Fibroblast of skin of scalp (primary cell): ENCODE measurements at regions not wholly inside any gene's neighbourhood (a gene's known extent, or its start where the extent isn't known, plus 50 kb on each side); places are given as distances from the start of the nearest gene placed in this dataset.
"Not testable (repeated sequence)": the region's sequence is repeated elsewhere in the genome, so short reads cannot be mapped to it uniquely, and the experiment has no call there.

Source experiments
- DNase-seq: peaks from one replicate; pipeline ENCODE4 v3.0.0-alpha.2; 2013

DNA sequence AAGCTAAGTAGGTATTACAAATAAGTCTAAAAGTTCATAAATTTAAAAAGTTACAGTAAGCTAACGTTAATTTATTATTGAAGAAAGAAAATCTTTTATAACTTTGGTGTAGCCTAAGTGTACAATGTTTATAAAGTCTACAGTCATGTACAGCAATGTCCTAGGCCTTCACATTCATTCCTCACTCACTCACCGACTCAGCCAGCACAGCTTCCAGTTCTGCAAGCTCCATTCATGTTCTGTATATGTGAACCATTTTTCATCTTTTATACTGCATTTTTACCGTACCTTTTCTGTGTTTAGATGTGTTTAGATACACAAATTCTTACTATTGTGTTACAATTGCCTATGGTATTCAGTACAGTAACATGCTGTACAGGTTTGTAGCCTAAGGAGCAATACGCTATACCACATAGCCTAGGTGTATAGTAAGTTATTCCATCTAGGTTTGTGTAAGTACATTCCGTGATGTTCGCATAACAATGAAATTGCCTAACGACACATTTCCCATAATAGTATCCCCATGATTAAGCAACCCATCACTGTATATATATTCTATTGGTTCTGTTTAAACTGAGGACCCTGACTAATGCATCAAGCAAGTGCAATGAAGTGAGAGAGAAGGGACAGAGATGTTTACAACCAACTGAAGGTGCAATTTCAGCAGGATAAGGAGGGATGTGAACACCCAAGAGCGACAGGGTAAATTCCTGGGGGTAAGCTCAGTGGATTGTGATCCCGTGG is 88.9 kb upstream of the TRIO start:
- no peak for DNase-seq

GRCh38 chr5:14050821-14051220 is 92.3 kb upstream of the TRIO start:
- no peak for DNase-seq

DNA sequence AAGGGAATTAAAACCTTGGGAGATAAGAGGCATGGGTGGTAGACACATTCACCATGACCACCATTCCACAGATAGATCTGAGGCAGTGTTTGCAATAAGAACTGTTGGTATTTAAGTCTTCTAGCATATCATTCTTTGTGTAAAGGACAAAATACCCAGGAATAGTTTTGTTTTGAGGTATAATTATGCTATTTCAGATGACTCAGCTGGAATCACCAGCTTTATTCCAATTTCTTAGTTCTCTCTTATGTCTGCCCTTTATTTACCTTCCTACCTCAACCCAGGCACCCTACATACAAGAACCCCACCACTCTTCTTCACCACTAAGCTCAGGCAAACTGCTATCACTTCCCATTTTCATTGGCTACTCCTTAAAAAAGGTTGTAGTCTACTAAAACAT is 94.7 kb upstream of the TRIO start:
- no peak for DNase-seq

DNA sequence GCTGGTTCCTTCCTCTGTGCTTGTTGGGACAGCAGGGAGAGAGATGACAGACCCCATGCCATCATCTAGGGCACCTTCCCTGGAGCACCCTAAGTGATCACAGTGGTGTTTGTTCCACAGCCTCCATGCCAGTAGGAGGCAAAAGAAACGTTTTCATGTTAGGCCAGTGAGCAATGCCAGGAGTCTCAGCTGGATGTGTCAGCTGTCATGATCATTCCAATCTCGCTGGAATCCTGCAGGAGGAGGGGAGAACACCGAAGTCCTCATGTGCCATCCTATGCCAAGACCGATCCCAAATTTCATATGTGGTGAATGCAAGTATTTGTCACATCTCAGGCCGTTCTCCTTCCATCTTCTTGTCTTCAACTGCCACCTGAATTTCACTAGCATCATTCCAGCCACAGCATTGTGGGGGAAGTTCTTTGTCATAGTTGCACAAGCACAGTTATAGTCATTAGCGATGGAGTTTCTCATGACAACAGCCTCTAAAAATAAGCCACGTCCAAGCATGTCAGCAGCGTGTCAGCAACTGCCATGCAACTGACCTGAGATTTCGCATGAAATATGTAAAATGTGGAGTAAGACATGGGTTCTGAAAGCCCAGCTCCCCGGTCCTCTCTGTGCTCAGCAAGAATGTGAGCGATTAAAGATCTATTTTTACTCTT is 97.2 kb upstream of the DNAH5 start:
- DNase-seq = no peak

DNA sequence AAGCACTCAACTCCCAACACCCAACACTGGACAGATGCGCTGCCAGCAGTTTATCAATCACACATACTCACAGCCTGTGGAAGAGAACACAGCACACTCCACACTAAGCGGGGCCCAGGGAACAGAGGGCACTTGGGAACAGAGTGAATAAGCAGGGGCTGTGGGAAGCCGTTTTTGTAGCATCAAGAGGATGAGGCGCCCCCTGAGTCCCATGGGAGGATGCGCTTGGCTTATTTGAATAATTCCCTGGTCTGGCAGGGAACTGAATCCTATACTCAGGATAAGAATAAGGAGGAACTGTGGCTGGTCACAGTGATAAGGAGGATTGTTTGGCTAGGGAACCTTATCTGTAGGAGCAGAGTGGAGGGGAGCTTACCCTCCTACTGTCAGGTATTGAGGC is 96.1 kb upstream of the DNAH5 start:
- peak; percentile 49 for DNase-seq

DNA sequence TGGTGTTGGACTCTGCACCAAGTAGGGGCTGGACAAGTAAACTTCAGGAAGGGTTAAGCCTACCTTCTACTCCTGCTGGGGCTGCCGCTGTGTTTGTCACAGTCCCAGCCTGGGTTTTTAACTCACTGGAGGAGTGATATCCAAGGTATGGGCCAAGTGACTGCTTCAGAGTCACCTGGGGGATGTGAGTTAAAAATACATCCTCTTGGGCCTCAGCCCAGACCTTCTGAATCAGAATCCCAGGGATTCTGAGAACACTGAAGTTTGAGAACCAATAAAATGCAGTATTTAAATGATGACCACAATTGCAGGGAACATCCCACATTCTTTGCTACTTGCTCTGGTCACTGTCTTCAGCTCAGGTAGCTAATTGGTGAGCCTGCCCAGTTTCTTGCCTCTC is 95.1 kb upstream of the DNAH5 start:
- peak; percentile 44 for DNase-seq

GRCh38 chr5:14039063-14039462 is 94.6 kb upstream of the DNAH5 start:
- DNase-seq = peak; percentile 40

- DNase-seq = peak; percentile 88
These were observed 94.0 kb upstream of the DNAH5 start for GRCh38 chr5:14038341-14038959.

DNA sequence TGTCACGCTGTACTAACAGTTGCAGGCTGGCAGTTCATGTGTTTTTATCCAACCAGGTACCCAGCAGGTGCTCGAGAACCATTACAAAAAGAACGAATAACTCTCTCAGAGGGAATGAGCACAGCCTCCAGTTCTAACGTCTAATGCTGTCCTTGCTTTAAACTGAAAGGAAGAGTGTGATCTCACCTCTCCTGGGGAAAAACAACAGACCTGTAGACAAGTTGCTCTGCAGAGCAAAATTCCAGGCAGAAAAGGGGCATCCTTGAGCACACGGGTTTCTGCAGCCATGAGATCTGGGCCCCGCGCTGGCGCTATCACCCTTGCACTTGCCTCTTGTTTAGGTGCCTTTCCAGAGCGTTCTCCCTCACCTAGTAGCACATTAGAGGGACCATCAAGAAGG is 92.5 kb upstream of the DNAH5 start:
- DNase-seq = no peak

GRCh38 chr5:14036514-14036913 is 92.0 kb upstream of the DNAH5 start:
- peak; percentile 74 for DNase-seq

GRCh38 chr5:14035859-14036503 is 91.5 kb upstream of the DNAH5 start:
- DNase-seq = peak; percentile 99

DNA sequence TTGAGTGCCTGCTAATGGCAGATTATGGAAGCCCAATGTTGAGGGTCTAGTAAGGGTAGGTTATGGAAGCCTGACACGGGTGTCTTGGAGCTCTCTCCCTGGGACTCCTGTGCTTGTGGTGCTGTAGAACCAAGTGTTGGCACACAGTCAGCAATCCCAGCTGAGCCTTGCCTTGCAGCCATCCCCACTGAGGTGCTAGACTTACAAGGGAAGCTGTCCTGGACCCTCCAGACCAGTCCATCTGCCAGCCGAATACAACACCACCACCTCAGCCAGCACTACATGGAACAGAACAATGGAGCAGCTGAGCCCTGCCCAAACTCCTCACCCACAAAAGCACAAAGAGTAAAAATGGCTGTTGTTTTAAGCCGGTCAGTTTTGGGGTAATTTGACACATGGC is 90.5 kb upstream of the DNAH5 start:
- no peak for DNase-seq

- peak; percentile 84 for DNase-seq
These were observed 88.4 kb upstream of the DNAH5 start for GRCh38 chr5:14032918-14033317.

GRCh38 chr5:14028938-14029584 is 84.6 kb upstream of the DNAH5 start:
- DNase-seq = no peak

GRCh38 chr5:14028188-14028587 is 83.7 kb upstream of the DNAH5 start:
- DNase-seq = no peak

GRCh38 chr5:14025569-14026286 is 81.2 kb upstream of the DNAH5 start:
- DNase-seq = no peak

DNA sequence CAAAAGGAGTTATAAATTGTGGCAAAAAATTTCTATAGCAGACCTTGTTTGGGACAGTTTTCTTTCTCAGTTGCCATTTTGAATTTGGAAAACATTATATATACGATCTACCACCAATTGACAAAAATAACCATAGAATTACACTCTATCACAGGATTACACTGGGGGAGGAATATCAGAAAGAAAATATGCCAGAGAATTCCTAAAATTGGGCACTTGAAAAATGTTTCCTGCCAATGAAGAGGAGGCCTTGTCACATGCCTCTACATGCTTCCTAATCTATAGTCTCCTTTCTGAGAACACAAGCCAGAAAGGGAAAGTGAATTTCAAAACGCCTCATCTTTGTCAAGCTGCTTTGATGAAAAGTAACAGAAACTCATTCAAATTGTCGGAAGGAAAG is 78.5 kb upstream of the DNAH5 start:
- DNase-seq = no peak

DNA sequence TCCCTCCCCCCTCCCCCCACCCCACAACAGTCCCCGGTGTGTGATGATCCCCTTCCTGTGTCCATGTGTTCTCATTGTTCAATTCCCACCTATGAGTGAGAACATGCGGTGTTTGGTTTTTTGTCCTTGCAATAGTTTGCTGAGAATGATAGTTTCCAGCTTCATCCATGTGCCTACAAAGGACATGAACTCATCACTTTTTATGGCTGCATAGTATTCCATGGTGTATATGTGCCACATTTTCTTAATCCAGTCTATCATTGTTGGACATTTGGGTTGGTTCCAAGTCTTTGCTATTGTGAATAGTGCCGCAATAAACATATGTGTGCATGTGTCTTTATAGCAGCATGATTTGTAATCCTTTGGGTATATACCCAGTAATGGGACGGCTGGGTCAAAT is 76.5 kb upstream of the DNAH5 start:
- DNase-seq = not testable (repeated sequence)

DNA sequence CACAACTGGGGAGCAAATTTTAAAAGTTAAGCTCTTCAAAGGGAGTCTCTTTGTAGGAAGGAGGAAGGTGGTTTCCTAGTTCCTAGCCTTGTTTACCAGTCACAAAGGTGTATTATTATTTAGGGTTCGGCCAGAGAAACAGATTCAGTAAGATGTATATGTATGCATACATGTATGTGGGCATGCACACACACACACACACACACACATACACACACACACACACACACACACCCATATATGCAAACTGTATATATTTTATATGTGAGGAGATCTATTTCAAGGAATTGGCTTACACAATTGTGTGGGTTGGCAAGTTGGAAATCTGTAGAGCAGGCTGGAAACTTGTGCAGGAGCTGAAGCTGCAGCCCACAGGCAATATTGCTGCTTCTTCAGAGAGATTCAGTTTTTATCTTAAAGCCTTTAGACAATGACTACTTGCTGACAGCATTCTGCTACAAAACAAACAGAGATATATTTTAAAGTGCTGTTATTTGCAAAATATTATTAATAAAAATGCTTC is 75.3 kb upstream of the DNAH5 start:
- DNase-seq = no peak

- DNase-seq = no peak
These were observed 73.4 kb upstream of the DNAH5 start for GRCh38 chr5:14017904-14018303.

GRCh38 chr5:14016549-14016948 is 72.1 kb upstream of the DNAH5 start:
- no peak for DNase-seq
